ENCODE measurements at regions not wholly inside any gene's neighbourhood (a gene's known extent, or its start where the extent isn't known, plus 50 kb on each side); places are given as distances from the start of the nearest gene placed in this dataset.

- no peak for TF ChIP-seq ZBTB7A (IDR thresholded peaks at IDR 0.05; ENCODE audit: low read depth)
- no peak for TF ChIP-seq EP300 (IDR thresholded peaks at IDR 0.05; ENCODE audit: borderline replicate concordance)
- no peak for TF ChIP-seq TEAD4 (IDR thresholded peaks at IDR 0.05)
- no peak for TF ChIP-seq TCF12 (IDR thresholded peaks at IDR 0.05; ENCODE audit: low read depth)
- no peak for TF ChIP-seq YY1 (IDR thresholded peaks at IDR 0.05; ENCODE audit: low read depth)
- TF ChIP-seq CEBPB (IDR thresholded peaks at IDR 0.05): no peak
- no peak for TF ChIP-seq REST (IDR thresholded peaks at IDR 0.05; ENCODE audit: low read depth)
- no peak for TF ChIP-seq CREB1 (IDR thresholded peaks at IDR 0.05; ENCODE audit: low read depth)
- TF ChIP-seq MAX (IDR thresholded peaks at IDR 0.05): no peak
- no peak for TF ChIP-seq EGR1 (IDR thresholded peaks at IDR 0.05)
- TF ChIP-seq RAD21 (IDR thresholded peaks at IDR 0.05; ENCODE audit: low read depth): no peak
- no peak for TF ChIP-seq NFIC (IDR thresholded peaks at IDR 0.05)
Observed at GRCh38 chr6:84979541-84979940, 215.1 kb upstream of the TBX18 start.

Data from Ishikawa (cell line).